CD4-positive, alpha-beta T cell treated with Interferon alpha-2 for 1 hour (primary cell): ENCODE measurements at regions not wholly inside any gene's neighbourhood (a gene's known extent, or its start where the extent isn't known, plus 50 kb on each side); places are given as distances from the start of the nearest gene placed in this dataset.
"Not testable (repeated sequence)": the region's sequence is repeated elsewhere in the genome, so short reads cannot be mapped to it uniquely, and the experiment has no call there.

Experiments used
- DNase-seq, 2 donors: peaks; one replicate each; pipeline ENCODE4 v3.0.0-alpha.2; 2020 to 2022

GRCh38 chr16:73129455-73129854, 81.5 kb upstream of the ZFHX3 start:
- DNase-seq: no peak

- no peak for DNase-seq
Measured at GRCh38 chr16:73126525-73126853, 78.6 kb upstream of the ZFHX3 start.

GRCh38 chr16:73125850-73126524, 78.1 kb upstream of the ZFHX3 start:
- no peak for DNase-seq

- no peak for DNase-seq
Measured at GRCh38 chr16:73124665-73125375, 76.9 kb upstream of the ZFHX3 start.

GRCh38 chr16:73124097-73124652, 76.2 kb upstream of the ZFHX3 start:
- DNase-seq: no peak

GRCh38 chr16:73122604-73123391, 74.9 kb upstream of the ZFHX3 start:
- peak in 1 of 2 donors; percentile 25 for DNase-seq

- DNase-seq: no peak
Measured at GRCh38 chr16:73116576-73116975, 68.6 kb upstream of the ZFHX3 start.

- no peak for DNase-seq
Measured at GRCh38 chr16:73113336-73113735, 65.4 kb upstream of the ZFHX3 start.

GRCh38 chr16:73108195-73108963, 60.5 kb upstream of the ZFHX3 start:
- DNase-seq: no peak

- no peak for DNase-seq
Measured at GRCh38 chr16:73107371-73107770, 59.4 kb upstream of the ZFHX3 start.

- no peak for DNase-seq
Measured at GRCh38 chr16:73106329-73107034, 58.6 kb upstream of the ZFHX3 start.

- no peak for DNase-seq
Measured at GRCh38 chr16:73101568-73101967, 53.6 kb upstream of the ZFHX3 start.

GRCh38 chr16:73099601-73100000, 51.7 kb upstream of the ZFHX3 start:
- not testable (repeated sequence) for DNase-seq
